Gastrocnemius medialis (tissue), 4 donors: ENCODE measurements at regions not wholly inside any gene's neighbourhood (a gene's known extent, or its start where the extent isn't known, plus 50 kb on each side); places are given as distances from the start of the nearest gene placed in this dataset.

ENCODE experiments used
- CTCF ChIP-seq, 5 experiments: fragments of 450-650 bp in 3 of 5; fragments of 200-600 bp in 2 of 5; sonication (generic) in 2 of 5; IDR thresholded peaks in 4 of 5; conservative IDR thresholded peaks in 1 of 5; 1 replicate in 4 of 5; 2 replicates in 1 of 5; pipeline ENCODE4 v1.5.1; 2016 to 2019; ENCODE audit warnings: antibody characterized with exemption in 5 of 5, mild to moderate bottlenecking in 3 of 5, moderate library complexity in 3 of 5
- POLR2A ChIP-seq, 2 donors: fragments of 450-650 bp; IDR thresholded peaks; one replicate each; pipeline ENCODE4 v1.6.1; 2017; ENCODE audit warnings: antibody characterized with exemption in 2 of 2, mild to moderate bottlenecking in 2 of 2, moderate library complexity in 2 of 2

- TF ChIP-seq POLR2A (IDR thresholded peaks at IDR 0.05) (no peak), CTCF (IDR thresholded peaks at IDR 0.05 in 4 of 5, conservative IDR thresholded peaks at IDR 0.05 in 1 of 5) (no peak)
Observed at GRCh38 chr3:31180274-31180673, 285.8 kb upstream of the GADL1 start.
